ENCODE measurements at regions not wholly inside any gene's neighbourhood (a gene's known extent, or its start where the extent isn't known, plus 50 kb on each side); places are given as distances from the start of the nearest gene placed in this dataset.

GRCh38 chr5:5652181-5652580 lies 229.7 kb downstream of the ICE1 start:
- no peak overlapping the region for H3K4me3 Mint-ChIP-seq
- peaks cover 24% of the 10 kb centered on the region for H3K9me3 Mint-ChIP-seq
- H3K27ac Mint-ChIP-seq, result no peak overlapping the region
- TF ChIP-seq CTCF (IDR thresholded peaks at IDR 0.05; ENCODE audit: unreplicated experiment), result no peak
- DNase-seq (ENCODE audit: low spot score in 2 of 2, unreplicated experiment in 2 of 2), result no peak
- H3K27me3 Mint-ChIP-seq (ENCODE audit: low read depth), result peaks cover 1% of the 10 kb centered on the region
- H3K4me1 Mint-ChIP-seq, result peaks cover 15% of the 10 kb centered on the region
- peaks cover 2% of the 10 kb centered on the region for H3K36me3 Mint-ChIP-seq

GRCh38 chr5:5650949-5651348 lies 228.5 kb downstream of the ICE1 start:
- no peak for TF ChIP-seq CTCF (IDR thresholded peaks at IDR 0.05; ENCODE audit: unreplicated experiment)
- peaks cover 2% of the 10 kb centered on the region for H3K36me3 Mint-ChIP-seq
- H3K4me3 Mint-ChIP-seq, result no peak overlapping the region
- H3K9me3 Mint-ChIP-seq, result peaks cover 23% of the 10 kb centered on the region
- H3K27me3 Mint-ChIP-seq (ENCODE audit: low read depth), result peaks cover 1% of the 10 kb centered on the region
- no peak overlapping the region for H3K27ac Mint-ChIP-seq
- DNase-seq (ENCODE audit: low spot score in 2 of 2, unreplicated experiment in 2 of 2), result no peak
- H3K4me1 Mint-ChIP-seq, result peaks cover 15% of the 10 kb centered on the region

- Mint-ChIP-seq H3K4me3 (no peak overlapping the region), H3K27me3 (ENCODE audit: low read depth) (no peaks in the 10 kb centered on the region), H3K9me3 (peaks cover 20% of the 10 kb centered on the region), H3K27ac (no peak overlapping the region), H3K4me1 (peaks cover 15% of the 10 kb centered on the region), H3K36me3 (peaks cover 2% of the 10 kb centered on the region)
- no peak for DNase-seq (ENCODE audit: low spot score in 2 of 2, unreplicated experiment in 2 of 2)
- no peak for TF ChIP-seq CTCF (IDR thresholded peaks at IDR 0.05; ENCODE audit: unreplicated experiment)
Measured at GRCh38 chr5:5650242-5650641, 227.8 kb downstream of the ICE1 start.

- no peak for DNase-seq (ENCODE audit: low spot score in 2 of 2, unreplicated experiment in 2 of 2)
- Mint-ChIP-seq H3K36me3 (peaks cover 2% of the 10 kb centered on the region), H3K27me3 (ENCODE audit: low read depth) (no peaks in the 10 kb centered on the region), H3K9me3 (peaks cover 20% of the 10 kb centered on the region), H3K27ac (no peak overlapping the region), H3K4me1 (peaks cover 14% of the 10 kb centered on the region), H3K4me3 (no peak overlapping the region)
- no peak for TF ChIP-seq CTCF (IDR thresholded peaks at IDR 0.05; ENCODE audit: unreplicated experiment)
Measured at GRCh38 chr5:5649641-5650040, 227.2 kb downstream of the ICE1 start.

- no peak for TF ChIP-seq CTCF (IDR thresholded peaks at IDR 0.05; ENCODE audit: unreplicated experiment)
Measured at GRCh38 chr5:5648694-5649093, 226.2 kb downstream of the ICE1 start.

GRCh38 chr5:5645891-5646290 lies 223.4 kb downstream of the ICE1 start:
- H3K4me3 Mint-ChIP-seq, result no peak overlapping the region
- H3K36me3 Mint-ChIP-seq, result no peaks in the 10 kb centered on the region
- H3K27me3 Mint-ChIP-seq (ENCODE audit: low read depth), result no peaks in the 10 kb centered on the region
- peaks cover 16% of the 10 kb centered on the region for H3K4me1 Mint-ChIP-seq
- no peak for TF ChIP-seq CTCF (IDR thresholded peaks at IDR 0.05; ENCODE audit: unreplicated experiment)
- DNase-seq (ENCODE audit: low spot score in 2 of 2, unreplicated experiment in 2 of 2), result no peak
- peaks cover 8% of the 10 kb centered on the region for H3K9me3 Mint-ChIP-seq
- no peak overlapping the region for H3K27ac Mint-ChIP-seq

More at GRCh38 chr5:5648694-5649093, 226.2 kb downstream of the ICE1 start:
- Mint-ChIP-seq H3K9me3 (peaks cover 20% of the 10 kb centered on the region), H3K4me3 (no peak overlapping the region), H3K27ac (no peak overlapping the region), H3K4me1 (peaks cover 9% of the 10 kb centered on the region), H3K27me3 (ENCODE audit: low read depth) (no peaks in the 10 kb centered on the region), H3K36me3 (peaks cover 2% of the 10 kb centered on the region)
- no peak for DNase-seq (ENCODE audit: low spot score in 2 of 2, unreplicated experiment in 2 of 2)

Data from mesothelial cell of epicardium (in vitro differentiated cells).